DOHH2 (cell line): ENCODE measurements at regions not wholly inside any gene's neighbourhood (a gene's known extent, or its start where the extent isn't known, plus 50 kb on each side); places are given as distances from the start of the nearest gene placed in this dataset.

Source experiments
- EZH2phosphoT487 ChIP-seq: fragments of 200-600 bp; sonication (generic); IDR thresholded peaks from 2 replicates; pipeline ENCODE4 v1.6.1; 2017; ENCODE audit warnings: borderline replicate concordance, mild to moderate bottlenecking, antibody characterized with exemption, low read length, moderate library complexity, mixed read lengths
- TF ChIP-seq, protein P1 (sequence below): fragments of 200-600 bp; sonication (generic); IDR thresholded peaks from one replicate; pipeline ENCODE4 v1.5.1; 2014; ENCODE audit warnings: antibody characterized with exemption, mild to moderate bottlenecking, low read depth, low read length; ENCODE audit not compliant: poor library complexity, severe bottlenecking

DNA sequence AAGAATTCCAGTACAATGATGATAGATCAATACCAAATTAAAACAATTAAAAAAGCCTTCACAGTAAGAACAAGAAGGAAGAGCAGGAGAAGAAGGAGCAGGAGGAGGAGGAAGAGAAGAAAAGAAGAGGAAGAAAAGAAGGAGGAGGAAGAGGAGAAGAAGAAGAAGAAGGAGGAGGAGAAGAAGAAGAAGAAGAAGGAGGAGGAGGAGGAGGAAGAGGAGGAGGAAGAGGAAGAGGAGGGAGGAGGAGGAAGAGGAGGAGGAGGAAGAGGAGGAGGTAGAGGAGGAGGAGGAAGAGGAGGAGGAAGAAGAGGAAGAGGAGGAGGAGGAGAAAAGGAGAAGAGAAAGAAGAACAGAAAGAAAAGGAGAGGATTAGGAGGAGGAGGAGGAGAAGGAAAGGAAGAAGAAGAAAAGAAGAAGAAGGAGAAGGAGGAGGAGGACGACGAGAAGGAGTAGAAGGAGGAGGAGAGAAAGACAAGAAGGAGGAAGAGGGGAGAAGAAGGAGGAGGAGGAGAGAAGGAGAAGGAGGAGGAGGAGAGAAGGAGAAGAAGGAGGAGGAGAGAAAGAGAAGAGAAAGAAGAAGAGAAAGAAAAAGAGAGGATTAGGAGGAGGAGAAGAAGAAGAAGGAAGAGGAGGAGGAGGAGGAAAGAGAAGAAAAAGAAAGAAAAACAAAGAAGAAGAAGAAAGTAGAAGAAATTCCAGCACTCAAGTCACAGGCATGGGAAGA is 68.5 kb upstream of the GRIK3 start:
- TF ChIP-seq, protein P1, sequence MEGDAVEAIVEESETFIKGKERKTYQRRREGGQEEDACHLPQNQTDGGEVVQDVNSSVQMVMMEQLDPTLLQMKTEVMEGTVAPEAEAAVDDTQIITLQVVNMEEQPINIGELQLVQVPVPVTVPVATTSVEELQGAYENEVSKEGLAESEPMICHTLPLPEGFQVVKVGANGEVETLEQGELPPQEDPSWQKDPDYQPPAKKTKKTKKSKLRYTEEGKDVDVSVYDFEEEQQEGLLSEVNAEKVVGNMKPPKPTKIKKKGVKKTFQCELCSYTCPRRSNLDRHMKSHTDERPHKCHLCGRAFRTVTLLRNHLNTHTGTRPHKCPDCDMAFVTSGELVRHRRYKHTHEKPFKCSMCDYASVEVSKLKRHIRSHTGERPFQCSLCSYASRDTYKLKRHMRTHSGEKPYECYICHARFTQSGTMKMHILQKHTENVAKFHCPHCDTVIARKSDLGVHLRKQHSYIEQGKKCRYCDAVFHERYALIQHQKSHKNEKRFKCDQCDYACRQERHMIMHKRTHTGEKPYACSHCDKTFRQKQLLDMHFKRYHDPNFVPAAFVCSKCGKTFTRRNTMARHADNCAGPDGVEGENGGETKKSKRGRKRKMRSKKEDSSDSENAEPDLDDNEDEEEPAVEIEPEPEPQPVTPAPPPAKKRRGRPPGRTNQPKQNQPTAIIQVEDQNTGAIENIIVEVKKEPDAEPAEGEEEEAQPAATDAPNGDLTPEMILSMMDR = no peak
- no peak for TF ChIP-seq EZH2phosphoT487
